ENCODE measurements at regions not wholly inside any gene's neighbourhood (a gene's known extent, or its start where the extent isn't known, plus 50 kb on each side); places are given as distances from the start of the nearest gene placed in this dataset.

DNA sequence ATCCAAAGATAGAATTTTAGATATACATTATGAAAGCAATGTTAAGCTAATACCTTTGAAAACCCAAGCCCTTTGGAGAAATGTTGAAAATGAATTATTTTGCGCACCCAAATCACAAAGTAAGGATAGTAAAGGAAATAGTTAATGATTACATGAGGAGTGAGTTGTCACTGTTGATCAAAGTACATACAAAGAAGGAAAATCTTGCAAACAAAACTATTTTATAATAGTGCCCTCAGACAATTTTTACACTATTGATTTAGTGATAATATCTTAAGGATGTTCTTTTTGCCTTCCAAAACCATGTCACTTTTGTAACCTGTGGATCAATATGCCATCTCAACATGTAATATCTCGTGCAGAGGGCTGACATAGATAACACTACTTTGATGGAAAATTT is 146.8 kb downstream of the DUSP6 start:
- H3K36me3 ChIP-seq (ENCODE audit: control insufficient read depth in 2 of 3, insufficient read depth in 3 of 3, low read length in 3 of 3), result no peaks in the 10 kb centered on the region
- no peaks in the 10 kb centered on the region for H3K27me3 ChIP-seq (ENCODE audit: control insufficient read depth, insufficient read depth, low read length)
- FAIRE-seq, result no peak
- H3K4me1 ChIP-seq (ENCODE audit: control insufficient read depth in 2 of 3, insufficient read depth in 2 of 3, low read depth in 1 of 3, low read length in 3 of 3), result peaks cover 0 to 3% (median 2%) of the 10 kb centered on the region in 3 donors
- intact Hi-C loops (cut with DNase I), result no loop called here
- no peak overlapping the region for H3K27ac ChIP-seq (ENCODE audit: low read depth in 2 of 2, low read length in 2 of 2)
- no peak overlapping the region for H3K9ac ChIP-seq (ENCODE audit: low read length in 3 of 3)
- no peaks in the 10 kb centered on the region for H3K9me3 ChIP-seq (ENCODE audit: control insufficient read depth in 2 of 3, insufficient read depth in 1 of 3, low read length in 3 of 3)
- no peak overlapping the region for H3K4me3 ChIP-seq (ENCODE audit: low read length in 3 of 3)
- no peak for DNase-seq
- TF ChIP-seq, protein P1, sequence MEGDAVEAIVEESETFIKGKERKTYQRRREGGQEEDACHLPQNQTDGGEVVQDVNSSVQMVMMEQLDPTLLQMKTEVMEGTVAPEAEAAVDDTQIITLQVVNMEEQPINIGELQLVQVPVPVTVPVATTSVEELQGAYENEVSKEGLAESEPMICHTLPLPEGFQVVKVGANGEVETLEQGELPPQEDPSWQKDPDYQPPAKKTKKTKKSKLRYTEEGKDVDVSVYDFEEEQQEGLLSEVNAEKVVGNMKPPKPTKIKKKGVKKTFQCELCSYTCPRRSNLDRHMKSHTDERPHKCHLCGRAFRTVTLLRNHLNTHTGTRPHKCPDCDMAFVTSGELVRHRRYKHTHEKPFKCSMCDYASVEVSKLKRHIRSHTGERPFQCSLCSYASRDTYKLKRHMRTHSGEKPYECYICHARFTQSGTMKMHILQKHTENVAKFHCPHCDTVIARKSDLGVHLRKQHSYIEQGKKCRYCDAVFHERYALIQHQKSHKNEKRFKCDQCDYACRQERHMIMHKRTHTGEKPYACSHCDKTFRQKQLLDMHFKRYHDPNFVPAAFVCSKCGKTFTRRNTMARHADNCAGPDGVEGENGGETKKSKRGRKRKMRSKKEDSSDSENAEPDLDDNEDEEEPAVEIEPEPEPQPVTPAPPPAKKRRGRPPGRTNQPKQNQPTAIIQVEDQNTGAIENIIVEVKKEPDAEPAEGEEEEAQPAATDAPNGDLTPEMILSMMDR (IDR thresholded peaks at IDR 0.05; ENCODE audit: borderline replicate concordance, extremely low read depth, insufficient read depth), result no peak

DNA sequence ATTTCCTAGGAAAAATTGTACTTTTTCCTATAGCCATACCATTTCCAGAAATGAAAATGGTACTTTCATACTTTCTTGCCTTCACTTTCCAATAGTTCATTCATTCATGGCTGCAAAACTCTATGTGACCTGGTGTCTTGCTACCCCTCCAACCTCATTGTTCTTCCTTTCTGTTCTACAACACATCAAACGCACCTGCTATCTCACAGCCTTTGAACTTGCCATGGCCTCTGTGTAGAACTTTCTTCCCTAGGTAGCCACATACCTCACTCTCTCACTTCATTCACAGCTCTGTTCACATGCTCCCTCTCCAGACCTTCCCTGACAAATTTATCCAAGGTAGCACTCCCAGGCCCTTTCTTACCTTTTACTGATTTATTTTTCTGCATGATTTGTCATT is 149.2 kb downstream of the DUSP6 start:
- FAIRE-seq, result no peak

DNA sequence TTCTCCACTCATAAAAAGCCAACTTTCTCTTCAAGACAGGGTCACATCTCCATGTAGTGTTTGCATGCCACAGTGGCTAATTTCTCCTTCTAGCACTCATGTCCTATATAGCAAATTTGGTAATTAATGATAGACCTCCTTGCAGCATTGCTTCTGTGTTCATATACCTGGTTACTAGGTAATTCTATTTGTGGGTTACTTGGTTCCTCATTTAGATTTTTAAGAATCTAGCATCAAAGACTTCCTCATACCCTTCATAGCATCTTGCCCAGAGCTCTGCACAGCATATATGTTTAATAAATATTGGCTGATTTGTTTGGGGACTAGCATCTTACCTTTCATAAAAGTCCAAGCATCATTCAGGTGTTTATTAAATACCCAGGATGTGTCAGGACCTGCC is 152.1 kb downstream of the DUSP6 start:
- TF ChIP-seq, protein P1 (IDR thresholded peaks at IDR 0.05; ENCODE audit: borderline replicate concordance, extremely low read depth, insufficient read depth), result no peak

More for the DNA sequence above, 149.2 kb downstream of the DUSP6 start:
- Histone ChIP-seq H3K36me3 (ENCODE audit: control insufficient read depth in 2 of 3, insufficient read depth in 3 of 3, low read length in 3 of 3) (no peaks in the 10 kb centered on the region), H3K4me1 (ENCODE audit: control insufficient read depth in 2 of 3, insufficient read depth in 2 of 3, low read depth in 1 of 3, low read length in 3 of 3) (peaks cover 0 to 3% (median 2%) of the 10 kb centered on the region in 3 donors), H3K27me3 (ENCODE audit: control insufficient read depth, insufficient read depth, low read length) (no peaks in the 10 kb centered on the region), H3K9me3 (ENCODE audit: control insufficient read depth in 2 of 3, insufficient read depth in 1 of 3, low read length in 3 of 3) (no peaks in the 10 kb centered on the region), H3K9ac (ENCODE audit: low read length in 3 of 3) (no peak overlapping the region), H3K4me3 (ENCODE audit: low read length in 3 of 3) (no peak overlapping the region), H3K27ac (ENCODE audit: low read depth in 2 of 2, low read length in 2 of 2) (no peak overlapping the region)
- TF ChIP-seq, protein P1 (IDR thresholded peaks at IDR 0.05; ENCODE audit: borderline replicate concordance, extremely low read depth, insufficient read depth), result no peak
- DNase-seq, result no peak
- intact Hi-C loops (cut with DNase I), result no loop called here

DNA sequence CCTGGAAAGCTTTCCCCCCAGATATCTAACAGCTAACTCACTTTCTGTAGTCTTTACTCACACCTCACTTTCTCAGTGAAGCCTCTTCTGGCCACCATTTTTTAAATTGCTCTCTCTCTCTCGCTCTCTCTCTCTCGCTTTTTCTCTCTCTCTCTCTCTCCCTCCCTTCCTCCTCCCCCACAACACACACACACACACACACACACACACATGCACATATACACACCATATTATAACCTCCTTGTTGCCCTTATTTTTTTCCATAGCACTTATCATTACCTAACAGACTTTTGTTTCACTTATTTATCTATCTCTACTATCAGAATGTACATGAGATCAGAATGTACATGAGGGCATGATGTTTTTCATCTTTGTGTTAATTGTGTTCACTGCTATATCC is 156.8 kb downstream of the DUSP6 start:
- H3K4me3 ChIP-seq (ENCODE audit: low read length in 3 of 3), result no peak overlapping the region
- H3K9ac ChIP-seq (ENCODE audit: low read length in 3 of 3), result no peak overlapping the region
- no peaks in the 10 kb centered on the region for H3K27me3 ChIP-seq (ENCODE audit: control insufficient read depth, insufficient read depth, low read length)
- intact Hi-C loops (cut with DNase I), result no loop called here
- TF ChIP-seq, protein P1 (IDR thresholded peaks at IDR 0.05; ENCODE audit: borderline replicate concordance, extremely low read depth, insufficient read depth), result no peak
- FAIRE-seq (no peak), DNase-seq (no peak)
- no peak overlapping the region for H3K27ac ChIP-seq (ENCODE audit: low read depth in 2 of 2, low read length in 2 of 2)
- no peaks in the 10 kb centered on the region for H3K36me3 ChIP-seq (ENCODE audit: control insufficient read depth in 2 of 3, insufficient read depth in 3 of 3, low read length in 3 of 3)
- H3K4me1 ChIP-seq (ENCODE audit: control insufficient read depth in 2 of 3, insufficient read depth in 2 of 3, low read depth in 1 of 3, low read length in 3 of 3), result no peaks in the 10 kb centered on the region
- peaks cover 0 to 1% (median 0%) of the 10 kb centered on the region in 3 donors for H3K9me3 ChIP-seq (ENCODE audit: control insufficient read depth in 2 of 3, insufficient read depth in 1 of 3, low read length in 3 of 3)

More for the DNA sequence above, 152.1 kb downstream of the DUSP6 start:
- Histone ChIP-seq H3K27ac (ENCODE audit: low read depth in 2 of 2, low read length in 2 of 2) (no peak overlapping the region), H3K27me3 (ENCODE audit: control insufficient read depth, insufficient read depth, low read length) (no peaks in the 10 kb centered on the region), H3K4me3 (ENCODE audit: low read length in 3 of 3) (no peak overlapping the region), H3K9ac (ENCODE audit: low read length in 3 of 3) (no peak overlapping the region), H3K36me3 (ENCODE audit: control insufficient read depth in 2 of 3, insufficient read depth in 3 of 3, low read length in 3 of 3) (no peaks in the 10 kb centered on the region), H3K4me1 (ENCODE audit: control insufficient read depth in 2 of 3, insufficient read depth in 2 of 3, low read depth in 1 of 3, low read length in 3 of 3) (no peaks in the 10 kb centered on the region), H3K9me3 (ENCODE audit: control insufficient read depth in 2 of 3, insufficient read depth in 1 of 3, low read length in 3 of 3) (no peaks in the 10 kb centered on the region)
- DNase-seq (no peak), FAIRE-seq (no peak)
- intact Hi-C loops (cut with DNase I), result no loop called here

All from kidney (tissue), 13 donors.